HEK293 (cell line): ENCODE measurements at regions not wholly inside any gene's neighbourhood (a gene's known extent, or its start where the extent isn't known, plus 50 kb on each side); places are given as distances from the start of the nearest gene placed in this dataset.

Experiments
- CTCF ChIA-PET: fragments of 350-600 bp; formaldehyde crosslinking; extraction: SDS; loops from one replicate; lab custom pipeline; 2021; ENCODE audit warnings: antibody characterized with exemption; lab: Yijun Ruan, JAX
- POLR2A ChIA-PET: fragments of 300-600 bp; formaldehyde crosslinking; extraction: SDS; loops from one replicate; lab custom pipeline; 2020; ENCODE audit warnings: antibody characterized with exemption, inconsistent platforms; lab: Yijun Ruan, JAX
- H3K27ac ChIP-seq: fragments of 200-500 bp; sonication (Bioruptor generic); 2 replicates; pipeline ENCODE4 v1.5.1; 2014; ENCODE audit warnings: low read depth, low read length, control low read depth, inconsistent platforms; ENCODE audit errors: extremely low read depth
- H3K36me3 ChIP-seq, 2 experiments: fragments of 200-500 bp in 1 of 2; sonication (Bioruptor generic) in 1 of 2; 1 replicate in 1 of 2; 2 replicates in 1 of 2; pipeline ENCODE4 v1.5.1; 2014 to 2017; ENCODE audit warnings: inconsistent platforms in 2 of 2, low read length in 2 of 2; ENCODE audit not compliant: control insufficient read depth in 2 of 2, insufficient read depth in 1 of 2
- H3K4me1 ChIP-seq: fragments of 200-500 bp; sonication (Bioruptor generic); 2 replicates; pipeline ENCODE4 v1.5.1; 2014; ENCODE audit warnings: mild to moderate bottlenecking, low read length, inconsistent platforms; ENCODE audit not compliant: control insufficient read depth, insufficient read depth
- H3K4me3 ChIP-seq: 2 replicates; pipeline ENCODE4 v1.5.1; 2011; ENCODE audit warnings: low read depth, mild to moderate bottlenecking, control low read depth, low read length, moderate library complexity
- H3K9me3 ChIP-seq: fragments of 200-500 bp; sonication (Bioruptor generic); 2 replicates; pipeline ENCODE4 v1.5.1; 2014; ENCODE audit warnings: low read depth, low read length, inconsistent platforms; ENCODE audit not compliant: control insufficient read depth, insufficient read depth
- GFI1B ChIP-seq: fragments of 450-650 bp; formaldehyde crosslinking; IDR thresholded peaks from 2 replicates; pipeline ENCODE4 v1.5.1; 2016; ENCODE audit warnings: missing biosample characterization, missing genetic modification characterization
- HOXA7 ChIP-seq: sonication (generic); formaldehyde crosslinking; IDR thresholded peaks from 2 replicates; pipeline ENCODE4 v1.8.1; 2022; ENCODE audit warnings: missing genetic modification reagents, borderline replicate concordance
- KLF7 ChIP-seq: fragments of 450-650 bp; formaldehyde crosslinking; IDR thresholded peaks from 2 replicates; pipeline ENCODE4 v1.5.1; 2016; ENCODE audit warnings: missing biosample characterization, missing genetic modification characterization, borderline replicate concordance
- KLF9 ChIP-seq: fragments of 450-650 bp; formaldehyde crosslinking; IDR thresholded peaks from 2 replicates; pipeline ENCODE4 v1.5.1; 2016; ENCODE audit warnings: missing biosample characterization, missing genetic modification characterization, low read depth
- SALL2 ChIP-seq: fragments of 450-650 bp; formaldehyde crosslinking; IDR thresholded peaks from 2 replicates; pipeline ENCODE4 v1.5.0; 2017; ENCODE audit warnings: missing biosample characterization, mild to moderate bottlenecking, missing genetic modification characterization, borderline replicate concordance
- SCRT1 ChIP-seq: fragments of 450-650 bp; formaldehyde crosslinking; IDR thresholded peaks from 2 replicates; pipeline ENCODE4 v1.5.1; 2016; ENCODE audit warnings: missing biosample characterization, missing genetic modification characterization, borderline replicate concordance
- ZNF16 ChIP-seq: fragments of 450-650 bp; formaldehyde crosslinking; IDR thresholded peaks from 2 replicates; pipeline ENCODE4 v1.5.1; 2016; ENCODE audit warnings: low read depth, missing biosample characterization, missing genetic modification characterization
- ZNF423 ChIP-seq: fragments of 450-650 bp; formaldehyde crosslinking; IDR thresholded peaks from 2 replicates; pipeline ENCODE4 v1.5.1; 2016; ENCODE audit warnings: missing biosample characterization, missing genetic modification characterization
- ZNF530 ChIP-seq: fragments of 450-650 bp; formaldehyde crosslinking; IDR thresholded peaks from 2 replicates; pipeline ENCODE4 v1.5.1; 2016; ENCODE audit warnings: low read depth, missing biosample characterization, missing genetic modification characterization
- ZNF544 ChIP-seq: fragments of 450-650 bp; formaldehyde crosslinking; IDR thresholded peaks from 2 replicates; pipeline ENCODE4 v1.5.0; 2017; ENCODE audit warnings: missing biosample characterization, missing genetic modification characterization
- ZNF571 ChIP-seq: fragments of 450-650 bp; formaldehyde crosslinking; IDR thresholded peaks from 2 replicates; pipeline ENCODE4 v1.5.0; 2017; ENCODE audit warnings: missing biosample characterization, missing genetic modification characterization
- ZNF660 ChIP-seq: fragments of 450-650 bp; IDR thresholded peaks from 2 replicates; pipeline ENCODE4 v1.5.1; 2018; ENCODE audit warnings: missing biosample characterization, mild to moderate bottlenecking, missing genetic modification characterization
- ZNF768 ChIP-seq: fragments of 450-650 bp; formaldehyde crosslinking; IDR thresholded peaks from 2 replicates; pipeline ENCODE4 v1.5.1; 2018; ENCODE audit warnings: missing biosample characterization, mild to moderate bottlenecking, missing genetic modification characterization
- ZNF837 ChIP-seq: fragments of 450-650 bp; formaldehyde crosslinking; IDR thresholded peaks from 2 replicates; pipeline ENCODE4 v1.5.1; 2016; ENCODE audit warnings: missing biosample characterization, missing genetic modification characterization
- ZSCAN16 ChIP-seq: fragments of 450-650 bp; formaldehyde crosslinking; IDR thresholded peaks from 2 replicates; pipeline ENCODE4 v1.5.1; 2016; ENCODE audit warnings: missing biosample characterization, missing genetic modification characterization
- TF ChIP-seq, protein P1 (sequence below): fragments of 450-650 bp; formaldehyde crosslinking; IDR thresholded peaks from 2 replicates; pipeline ENCODE4 v1.5.1; 2016; ENCODE audit warnings: missing biosample characterization, missing genetic modification characterization
- TF ChIP-seq, protein P2 (sequence below): fragments of 450-650 bp; formaldehyde crosslinking; IDR thresholded peaks from 2 replicates; pipeline ENCODE4 v1.5.1; 2016; ENCODE audit warnings: missing biosample characterization, missing genetic modification characterization
- TF ChIP-seq, protein P3 (sequence below): fragments of 450-650 bp; formaldehyde crosslinking; IDR thresholded peaks from 2 replicates; pipeline ENCODE4 v1.5.1; 2016; ENCODE audit warnings: missing biosample characterization, missing genetic modification characterization
- TF ChIP-seq, protein P4 (sequence below): fragments of 450-650 bp; formaldehyde crosslinking; IDR thresholded peaks from 2 replicates; pipeline ENCODE4 v1.5.1; 2016; ENCODE audit warnings: missing biosample characterization, missing genetic modification characterization
- TF ChIP-seq, protein P5 (sequence below): fragments of 450-650 bp; formaldehyde crosslinking; IDR thresholded peaks from 2 replicates; pipeline ENCODE4 v1.5.1; 2017; ENCODE audit warnings: missing biosample characterization, missing genetic modification characterization

DNA sequence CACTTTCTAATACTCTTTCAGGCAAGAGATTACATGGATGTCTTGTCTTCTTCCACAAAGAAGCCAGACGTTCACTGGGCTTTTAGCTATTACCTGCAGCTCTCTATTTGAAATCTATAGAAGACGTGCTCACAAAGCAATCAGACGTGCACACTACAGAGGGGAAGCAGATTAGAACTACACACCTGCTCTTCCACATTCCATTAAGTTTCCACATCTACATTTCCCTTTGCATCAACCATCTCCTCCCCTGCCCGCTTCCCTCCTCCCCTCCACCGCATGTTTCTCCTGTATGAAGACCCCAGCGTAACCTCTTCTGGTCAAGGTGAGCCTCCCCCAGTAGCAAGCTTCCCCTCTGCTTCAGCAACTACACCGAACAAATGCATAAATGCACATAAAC lies 119.8 kb downstream of the DHX15 start:
- no peaks in the 10 kb centered on the region for H3K36me3 ChIP-seq
- no peak overlapping the region for H3K27ac ChIP-seq
- no peaks in the 10 kb centered on the region for H3K4me1 ChIP-seq
- TF ChIP-seq ZNF571 (tag by site-specific recombination) (no peak), GFI1B (tag by site-specific recombination) (no peak), ZNF423 (tag by site-specific recombination) (no peak), SALL2 (tag by site-specific recombination) (no peak), ZSCAN16 (tag by site-specific recombination) (no peak), ZNF837 (tag by site-specific recombination) (no peak), ZNF660 (tag by site-specific recombination) (no peak), ZNF530 (tag by site-specific recombination) (no peak), ZNF544 (tag by site-specific recombination) (no peak), KLF7 (no peak), ZNF16 (tag by site-specific recombination) (no peak), SCRT1 (tag by site-specific recombination) (no peak), ZNF768 (no peak), HOXA7 (CRISPR knock-in tag) (no peak), KLF9 (no peak)
- TF ChIP-seq, protein P1, sequence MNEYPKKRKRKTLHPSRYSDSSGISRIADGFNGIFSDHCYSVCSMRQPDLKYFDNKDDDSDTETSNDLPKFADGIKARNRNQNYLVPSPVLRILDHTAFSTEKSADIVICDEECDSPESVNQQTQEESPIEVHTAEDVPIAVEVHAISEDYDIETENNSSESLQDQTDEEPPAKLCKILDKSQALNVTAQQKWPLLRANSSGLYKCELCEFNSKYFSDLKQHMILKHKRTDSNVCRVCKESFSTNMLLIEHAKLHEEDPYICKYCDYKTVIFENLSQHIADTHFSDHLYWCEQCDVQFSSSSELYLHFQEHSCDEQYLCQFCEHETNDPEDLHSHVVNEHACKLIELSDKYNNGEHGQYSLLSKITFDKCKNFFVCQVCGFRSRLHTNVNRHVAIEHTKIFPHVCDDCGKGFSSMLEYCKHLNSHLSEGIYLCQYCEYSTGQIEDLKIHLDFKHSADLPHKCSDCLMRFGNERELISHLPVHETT = no peak
- TF ChIP-seq, protein P2, sequence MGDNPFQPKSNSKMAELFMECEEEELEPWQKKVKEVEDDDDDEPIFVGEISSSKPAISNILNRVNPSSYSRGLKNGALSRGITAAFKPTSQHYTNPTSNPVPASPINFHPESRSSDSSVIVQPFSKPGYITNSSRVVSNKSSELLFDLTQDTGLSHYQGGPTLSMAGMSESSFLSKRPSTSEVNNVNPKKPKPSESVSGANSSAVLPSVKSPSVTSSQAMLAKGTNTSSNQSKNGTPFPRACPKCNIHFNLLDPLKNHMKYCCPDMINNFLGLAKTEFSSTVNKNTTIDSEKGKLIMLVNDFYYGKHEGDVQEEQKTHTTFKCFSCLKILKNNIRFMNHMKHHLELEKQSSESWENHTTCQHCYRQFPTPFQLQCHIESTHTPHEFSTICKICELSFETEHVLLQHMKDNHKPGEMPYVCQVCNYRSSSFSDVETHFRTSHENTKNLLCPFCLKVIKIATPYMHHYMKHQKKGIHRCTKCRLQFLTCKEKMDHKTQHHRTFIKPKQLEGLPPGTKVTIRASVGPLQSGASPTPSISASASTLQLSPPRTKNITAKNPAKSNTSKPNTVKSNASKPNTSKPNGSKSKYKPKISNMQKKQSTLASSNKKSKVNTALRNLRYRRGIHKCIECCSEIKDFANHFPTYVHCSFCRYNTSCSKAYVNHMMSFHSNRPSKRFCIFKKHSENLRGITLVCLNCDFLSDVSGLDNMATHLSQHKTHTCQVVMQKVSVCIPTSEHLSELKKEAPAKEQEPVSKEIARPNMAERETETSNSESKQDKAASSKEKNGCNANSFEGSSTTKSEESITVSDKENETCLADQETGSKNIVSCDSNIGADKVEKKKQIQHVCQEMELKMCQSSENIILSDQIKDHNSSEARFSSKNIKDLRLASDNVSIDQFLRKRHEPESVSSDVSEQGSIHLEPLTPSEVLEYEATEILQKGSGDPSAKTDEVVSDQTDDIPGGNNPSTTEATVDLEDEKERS (tag by site-specific recombination) = no peak
- TF ChIP-seq, protein P3, sequence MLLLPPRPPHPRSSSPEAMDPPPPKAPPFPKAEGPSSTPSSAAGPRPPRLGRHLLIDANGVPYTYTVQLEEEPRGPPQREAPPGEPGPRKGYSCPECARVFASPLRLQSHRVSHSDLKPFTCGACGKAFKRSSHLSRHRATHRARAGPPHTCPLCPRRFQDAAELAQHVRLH (tag by site-specific recombination) = no peak
- TF ChIP-seq, protein P4, sequence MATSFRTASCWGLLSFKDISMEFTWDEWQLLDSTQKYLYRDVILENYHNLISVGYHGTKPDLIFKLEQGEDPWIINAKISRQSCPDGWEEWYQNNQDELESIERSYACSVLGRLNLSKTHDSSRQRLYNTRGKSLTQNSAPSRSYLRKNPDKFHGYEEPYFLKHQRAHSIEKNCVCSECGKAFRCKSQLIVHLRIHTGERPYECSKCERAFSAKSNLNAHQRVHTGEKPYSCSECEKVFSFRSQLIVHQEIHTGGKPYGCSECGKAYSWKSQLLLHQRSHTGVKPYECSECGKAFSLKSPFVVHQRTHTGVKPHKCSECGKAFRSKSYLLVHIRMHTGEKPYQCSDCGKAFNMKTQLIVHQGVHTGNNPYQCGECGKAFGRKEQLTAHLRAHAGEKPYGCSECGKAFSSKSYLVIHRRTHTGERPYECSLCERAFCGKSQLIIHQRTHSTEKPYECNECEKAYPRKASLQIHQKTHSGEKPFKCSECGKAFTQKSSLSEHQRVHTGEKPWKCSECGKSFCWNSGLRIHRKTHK = no peak
- TF ChIP-seq, protein P5, sequence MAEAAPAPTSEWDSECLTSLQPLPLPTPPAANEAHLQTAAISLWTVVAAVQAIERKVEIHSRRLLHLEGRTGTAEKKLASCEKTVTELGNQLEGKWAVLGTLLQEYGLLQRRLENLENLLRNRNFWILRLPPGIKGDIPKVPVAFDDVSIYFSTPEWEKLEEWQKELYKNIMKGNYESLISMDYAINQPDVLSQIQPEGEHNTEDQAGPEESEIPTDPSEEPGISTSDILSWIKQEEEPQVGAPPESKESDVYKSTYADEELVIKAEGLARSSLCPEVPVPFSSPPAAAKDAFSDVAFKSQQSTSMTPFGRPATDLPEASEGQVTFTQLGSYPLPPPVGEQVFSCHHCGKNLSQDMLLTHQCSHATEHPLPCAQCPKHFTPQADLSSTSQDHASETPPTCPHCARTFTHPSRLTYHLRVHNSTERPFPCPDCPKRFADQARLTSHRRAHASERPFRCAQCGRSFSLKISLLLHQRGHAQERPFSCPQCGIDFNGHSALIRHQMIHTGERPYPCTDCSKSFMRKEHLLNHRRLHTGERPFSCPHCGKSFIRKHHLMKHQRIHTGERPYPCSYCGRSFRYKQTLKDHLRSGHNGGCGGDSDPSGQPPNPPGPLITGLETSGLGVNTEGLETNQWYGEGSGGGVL (tag by site-specific recombination) = no peak
- ChIA-PET POLR2A (no interaction called here), CTCF (no interaction called here)
- H3K9me3 ChIP-seq = no peaks in the 10 kb centered on the region
- H3K4me3 ChIP-seq = no peak overlapping the region
